HEK293 (cell line): ENCODE measurements at regions not wholly inside any gene's neighbourhood (a gene's known extent, or its start where the extent isn't known, plus 50 kb on each side); places are given as distances from the start of the nearest gene placed in this dataset.

ENCODE experiments used
- CTCF ChIA-PET: fragments of 350-600 bp; formaldehyde crosslinking; extraction: SDS; loops from one replicate; lab custom pipeline; 2021; ENCODE audit warnings: antibody characterized with exemption; lab: Yijun Ruan, JAX
- POLR2A ChIA-PET: fragments of 300-600 bp; formaldehyde crosslinking; extraction: SDS; loops from one replicate; lab custom pipeline; 2020; ENCODE audit warnings: antibody characterized with exemption, inconsistent platforms; lab: Yijun Ruan, JAX
- H3K27ac ChIP-seq: fragments of 200-500 bp; sonication (Bioruptor generic); 2 replicates; pipeline ENCODE4 v1.5.1; 2014; ENCODE audit warnings: low read depth, low read length, control low read depth, inconsistent platforms; ENCODE audit errors: extremely low read depth
- H3K36me3 ChIP-seq, 2 experiments: fragments of 200-500 bp in 1 of 2; sonication (Bioruptor generic) in 1 of 2; 1 replicate in 1 of 2; 2 replicates in 1 of 2; pipeline ENCODE4 v1.5.1; 2014 to 2017; ENCODE audit warnings: inconsistent platforms in 2 of 2, low read length in 2 of 2; ENCODE audit not compliant: control insufficient read depth in 2 of 2, insufficient read depth in 1 of 2
- H3K4me1 ChIP-seq: fragments of 200-500 bp; sonication (Bioruptor generic); 2 replicates; pipeline ENCODE4 v1.5.1; 2014; ENCODE audit warnings: mild to moderate bottlenecking, low read length, inconsistent platforms; ENCODE audit not compliant: control insufficient read depth, insufficient read depth
- H3K4me3 ChIP-seq: 2 replicates; pipeline ENCODE4 v1.5.1; 2011; ENCODE audit warnings: low read depth, mild to moderate bottlenecking, control low read depth, low read length, moderate library complexity
- H3K9me3 ChIP-seq: fragments of 200-500 bp; sonication (Bioruptor generic); 2 replicates; pipeline ENCODE4 v1.5.1; 2014; ENCODE audit warnings: low read depth, low read length, inconsistent platforms; ENCODE audit not compliant: control insufficient read depth, insufficient read depth
- KLF8 ChIP-seq: fragments of 450-650 bp; formaldehyde crosslinking; IDR thresholded peaks from 2 replicates; pipeline ENCODE4 v1.5.1; 2016; ENCODE audit warnings: missing biosample characterization, missing genetic modification characterization
- REPIN1 ChIP-seq: fragments of 450-650 bp; formaldehyde crosslinking; IDR thresholded peaks from 2 replicates; pipeline ENCODE4 v1.5.1; 2017; ENCODE audit warnings: missing biosample characterization, missing genetic modification characterization, low read depth
- TCF7L2 ChIP-seq: IDR thresholded peaks from 2 replicates; pipeline ENCODE4 v1.6.1; 2011; ENCODE audit warnings: low read depth, mild to moderate bottlenecking, inconsistent platforms, low read length, moderate library complexity, borderline replicate concordance
- ZBTB48 ChIP-seq: fragments of 450-650 bp; formaldehyde crosslinking; IDR thresholded peaks from 2 replicates; pipeline ENCODE4 v1.5.1; 2016; ENCODE audit warnings: missing biosample characterization, missing genetic modification characterization
- ZBTB7A ChIP-seq: fragments of 450-650 bp; formaldehyde crosslinking; IDR thresholded peaks from 2 replicates; pipeline ENCODE4 v1.5.1; 2016; ENCODE audit warnings: low read depth, missing biosample characterization, missing genetic modification characterization
- ZEB2 ChIP-seq: fragments of 450-650 bp; formaldehyde crosslinking; IDR thresholded peaks from 2 replicates; pipeline ENCODE4 v1.5.1; 2016; ENCODE audit warnings: missing biosample characterization, missing genetic modification characterization
- ZNF214 ChIP-seq: fragments of 450-650 bp; formaldehyde crosslinking; IDR thresholded peaks from 2 replicates; pipeline ENCODE4 v1.5.1; 2017; ENCODE audit warnings: missing biosample characterization, mild to moderate bottlenecking, missing genetic modification characterization, borderline replicate concordance
- ZNF221 ChIP-seq: fragments of 450-650 bp; formaldehyde crosslinking; IDR thresholded peaks from 2 replicates; pipeline ENCODE4 v1.5.1; 2017; ENCODE audit warnings: missing biosample characterization, missing genetic modification characterization, borderline replicate concordance
- ZNF544 ChIP-seq: fragments of 450-650 bp; formaldehyde crosslinking; IDR thresholded peaks from 2 replicates; pipeline ENCODE4 v1.5.0; 2017; ENCODE audit warnings: missing biosample characterization, missing genetic modification characterization
- ZNF571 ChIP-seq: fragments of 450-650 bp; formaldehyde crosslinking; IDR thresholded peaks from 2 replicates; pipeline ENCODE4 v1.5.0; 2017; ENCODE audit warnings: missing biosample characterization, missing genetic modification characterization
- ZNF596 ChIP-seq: fragments of 450-650 bp; IDR thresholded peaks from 2 replicates; pipeline ENCODE4 v1.5.0; 2018; ENCODE audit warnings: missing biosample characterization, mild to moderate bottlenecking, missing genetic modification characterization, moderate library complexity
- ZNF621 ChIP-seq: fragments of 450-650 bp; formaldehyde crosslinking; IDR thresholded peaks from 2 replicates; pipeline ENCODE4 v1.5.1; 2017; ENCODE audit warnings: missing biosample characterization, missing genetic modification characterization
- ZNF626 ChIP-seq: fragments of 450-650 bp; sonication (Bioruptor Pico); formaldehyde crosslinking; IDR thresholded peaks from 2 replicates; pipeline ENCODE4 v1.5.1; 2018; ENCODE audit warnings: missing biosample characterization, missing genetic modification characterization, inconsistent platforms
- ZNF654 ChIP-seq: fragments of 450-650 bp; formaldehyde crosslinking; IDR thresholded peaks from 2 replicates; pipeline ENCODE4 v1.5.1; 2016; ENCODE audit warnings: low read depth, missing biosample characterization, missing genetic modification characterization
- ZNF664 ChIP-seq: fragments of 450-650 bp; formaldehyde crosslinking; IDR thresholded peaks from 2 replicates; pipeline ENCODE4 v1.5.1; 2016; ENCODE audit warnings: missing biosample characterization, missing genetic modification characterization
- ZNF670 ChIP-seq: fragments of 450-650 bp; formaldehyde crosslinking; IDR thresholded peaks from 2 replicates; pipeline ENCODE4 v1.5.1; 2016; ENCODE audit warnings: missing biosample characterization, missing genetic modification characterization, low read depth
- ZNF677 ChIP-seq: fragments of 450-650 bp; IDR thresholded peaks from 2 replicates; pipeline ENCODE4 v1.5.0; 2018; ENCODE audit warnings: missing biosample characterization, mild to moderate bottlenecking, missing genetic modification characterization, moderate library complexity
- ZNF701 ChIP-seq: fragments of 450-650 bp; formaldehyde crosslinking; IDR thresholded peaks from 2 replicates; pipeline ENCODE4 v1.5.1; 2016; ENCODE audit warnings: missing biosample characterization, missing genetic modification characterization
- ZNF837 ChIP-seq: fragments of 450-650 bp; formaldehyde crosslinking; IDR thresholded peaks from 2 replicates; pipeline ENCODE4 v1.5.1; 2016; ENCODE audit warnings: missing biosample characterization, missing genetic modification characterization
- ZNF843 ChIP-seq: fragments of 450-650 bp; formaldehyde crosslinking; IDR thresholded peaks from 2 replicates; pipeline ENCODE4 v1.5.1; 2016; ENCODE audit warnings: missing biosample characterization, missing genetic modification characterization
- TF ChIP-seq, protein P1 (sequence below): fragments of 450-650 bp; IDR thresholded peaks from 2 replicates; pipeline ENCODE4 v1.5.1; 2018; ENCODE audit warnings: missing biosample characterization, mild to moderate bottlenecking, missing genetic modification characterization
- TF ChIP-seq, protein P2 (sequence below): fragments of 450-650 bp; formaldehyde crosslinking; IDR thresholded peaks from 2 replicates; pipeline ENCODE4 v1.5.1; 2017; ENCODE audit warnings: missing biosample characterization, mild to moderate bottlenecking, missing genetic modification characterization, moderate library complexity
- TF ChIP-seq, protein P3 (sequence below): fragments of 450-650 bp; IDR thresholded peaks from 2 replicates; pipeline ENCODE4 v1.5.1; 2018; ENCODE audit warnings: missing biosample characterization, missing genetic modification characterization
- TF ChIP-seq, protein P4 (sequence below): fragments of 450-650 bp; formaldehyde crosslinking; IDR thresholded peaks from 2 replicates; pipeline ENCODE4 v1.5.1; 2017; ENCODE audit warnings: missing biosample characterization, missing genetic modification characterization
- TF ChIP-seq, protein P5 (sequence below): fragments of 450-650 bp; formaldehyde crosslinking; IDR thresholded peaks from 2 replicates; pipeline ENCODE4 v1.5.1; 2016; ENCODE audit warnings: missing biosample characterization, missing genetic modification characterization
- TF ChIP-seq, protein P6 (sequence below): fragments of 450-650 bp; formaldehyde crosslinking; IDR thresholded peaks from 2 replicates; pipeline ENCODE4 v1.5.1; 2016; ENCODE audit warnings: missing biosample characterization, missing genetic modification characterization

DNA sequence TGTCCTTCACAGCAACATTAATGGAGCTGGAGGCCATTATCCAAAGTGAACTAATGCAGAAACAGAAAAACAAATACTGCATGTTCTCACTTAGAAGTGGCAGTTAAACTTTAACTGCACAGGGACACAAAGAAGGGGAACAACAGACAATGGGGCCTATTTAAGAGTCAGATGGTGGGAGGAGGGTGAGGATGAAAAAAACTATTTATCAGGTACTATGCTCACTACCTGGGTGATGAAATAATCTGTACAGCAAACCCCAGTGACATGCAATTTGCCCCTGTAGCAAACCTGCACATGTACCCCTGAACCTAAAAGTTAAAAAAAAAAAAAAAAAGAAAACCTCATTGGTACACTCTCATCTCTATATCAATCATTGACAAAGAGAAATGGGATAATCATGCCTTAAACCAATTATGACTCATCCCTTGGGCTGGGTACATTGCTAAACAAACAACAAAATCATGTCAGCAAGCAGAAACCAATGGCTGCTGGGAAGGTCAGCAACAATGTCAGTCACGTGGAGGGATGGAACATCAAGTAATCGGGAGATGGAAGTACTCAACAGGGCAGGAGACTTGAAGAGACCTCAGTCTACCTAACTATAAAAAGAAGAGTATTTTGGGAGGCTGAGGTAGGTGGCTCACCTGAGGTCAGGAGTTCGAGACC lies 479.2 kb downstream of the RMST start:
- Histone ChIP-seq H3K27ac (no peak overlapping the region), H3K4me1 (no peaks in the 10 kb centered on the region), H3K4me3 (no peak overlapping the region), H3K9me3 (no peaks in the 10 kb centered on the region), H3K36me3 (no peaks in the 10 kb centered on the region)
- no peak for TF ChIP-seq ZNF596 (tag by site-specific recombination)
- TF ChIP-seq, protein P1, sequence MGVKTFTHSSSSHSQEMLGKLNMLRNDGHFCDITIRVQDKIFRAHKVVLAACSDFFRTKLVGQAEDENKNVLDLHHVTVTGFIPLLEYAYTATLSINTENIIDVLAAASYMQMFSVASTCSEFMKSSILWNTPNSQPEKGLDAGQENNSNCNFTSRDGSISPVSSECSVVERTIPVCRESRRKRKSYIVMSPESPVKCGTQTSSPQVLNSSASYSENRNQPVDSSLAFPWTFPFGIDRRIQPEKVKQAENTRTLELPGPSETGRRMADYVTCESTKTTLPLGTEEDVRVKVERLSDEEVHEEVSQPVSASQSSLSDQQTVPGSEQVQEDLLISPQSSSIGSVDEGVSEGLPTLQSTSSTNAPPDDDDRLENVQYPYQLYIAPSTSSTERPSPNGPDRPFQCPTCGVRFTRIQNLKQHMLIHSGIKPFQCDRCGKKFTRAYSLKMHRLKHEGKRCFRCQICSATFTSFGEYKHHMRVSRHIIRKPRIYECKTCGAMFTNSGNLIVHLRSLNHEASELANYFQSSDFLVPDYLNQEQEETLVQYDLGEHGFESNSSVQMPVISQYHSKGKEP (tag by site-specific recombination) = no peak
- TF ChIP-seq ZNF214 (tag by site-specific recombination) = no peak
- no peak for TF ChIP-seq ZEB2
- TF ChIP-seq ZNF544 = no peak
- TF ChIP-seq ZNF677 (tag by site-specific recombination) = no peak
- no peak for TF ChIP-seq ZNF670 (tag by site-specific recombination)
- TF ChIP-seq ZNF843 = no peak
- TF ChIP-seq TCF7L2 = no peak
- TF ChIP-seq ZNF221 (tag by site-specific recombination) = no peak
- TF ChIP-seq, protein P2, sequence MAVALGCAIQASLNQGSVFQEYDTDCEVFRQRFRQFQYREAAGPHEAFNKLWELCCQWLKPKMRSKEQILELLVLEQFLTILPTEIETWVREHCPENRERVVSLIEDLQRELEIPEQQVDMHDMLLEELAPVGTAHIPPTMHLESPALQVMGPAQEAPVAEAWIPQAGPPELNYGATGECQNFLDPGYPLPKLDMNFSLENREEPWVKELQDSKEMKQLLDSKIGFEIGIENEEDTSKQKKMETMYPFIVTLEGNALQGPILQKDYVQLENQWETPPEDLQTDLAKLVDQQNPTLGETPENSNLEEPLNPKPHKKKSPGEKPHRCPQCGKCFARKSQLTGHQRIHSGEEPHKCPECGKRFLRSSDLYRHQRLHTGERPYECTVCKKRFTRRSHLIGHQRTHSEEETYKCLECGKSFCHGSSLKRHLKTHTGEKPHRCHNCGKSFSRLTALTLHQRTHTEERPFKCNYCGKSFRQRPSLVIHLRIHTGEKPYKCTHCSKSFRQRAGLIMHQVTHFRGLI (tag by site-specific recombination) = no peak
- no peak for TF ChIP-seq ZNF626 (tag by site-specific recombination)
- TF ChIP-seq ZNF621 (tag by site-specific recombination) = no peak
- TF ChIP-seq KLF8 (tag by site-specific recombination) = no peak
- no peak for TF ChIP-seq ZBTB7A (tag by site-specific recombination)
- TF ChIP-seq REPIN1 (tag by site-specific recombination) = no peak
- ChIA-PET POLR2A (no interaction called here), CTCF (no interaction called here)

DNA sequence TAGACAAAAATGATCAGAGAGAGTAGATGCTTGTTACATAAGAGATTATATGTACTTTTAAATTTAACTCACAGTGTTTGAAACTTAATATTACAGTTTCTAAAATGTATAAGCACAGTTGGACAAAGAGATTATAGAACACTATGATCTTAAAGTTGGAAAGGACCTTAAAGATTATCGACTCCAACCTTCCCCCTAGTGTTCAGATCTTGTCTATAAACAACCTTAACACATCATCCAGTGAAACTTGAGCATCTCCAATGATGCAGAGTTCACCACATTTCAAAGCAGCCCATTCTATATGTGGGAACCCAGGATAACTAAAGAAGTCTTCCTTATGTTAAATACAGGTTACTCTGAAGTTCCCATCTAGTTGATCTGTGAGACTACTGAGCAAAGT lies 480.8 kb downstream of the RMST start:
- Histone ChIP-seq H3K27ac (no peak overlapping the region), H3K36me3 (no peaks in the 10 kb centered on the region), H3K9me3 (no peaks in the 10 kb centered on the region), H3K4me1 (no peaks in the 10 kb centered on the region), H3K4me3 (no peak overlapping the region)
- TF ChIP-seq, protein P3, sequence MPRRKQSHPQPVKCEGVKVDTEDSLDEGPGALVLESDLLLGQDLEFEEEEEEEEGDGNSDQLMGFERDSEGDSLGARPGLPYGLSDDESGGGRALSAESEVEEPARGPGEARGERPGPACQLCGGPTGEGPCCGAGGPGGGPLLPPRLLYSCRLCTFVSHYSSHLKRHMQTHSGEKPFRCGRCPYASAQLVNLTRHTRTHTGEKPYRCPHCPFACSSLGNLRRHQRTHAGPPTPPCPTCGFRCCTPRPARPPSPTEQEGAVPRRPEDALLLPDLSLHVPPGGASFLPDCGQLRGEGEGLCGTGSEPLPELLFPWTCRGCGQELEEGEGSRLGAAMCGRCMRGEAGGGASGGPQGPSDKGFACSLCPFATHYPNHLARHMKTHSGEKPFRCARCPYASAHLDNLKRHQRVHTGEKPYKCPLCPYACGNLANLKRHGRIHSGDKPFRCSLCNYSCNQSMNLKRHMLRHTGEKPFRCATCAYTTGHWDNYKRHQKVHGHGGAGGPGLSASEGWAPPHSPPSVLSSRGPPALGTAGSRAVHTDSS (tag by site-specific recombination) = no peak
- no peak for TF ChIP-seq ZNF571 (tag by site-specific recombination)
- no peak for TF ChIP-seq ZNF701
- no peak for TF ChIP-seq ZBTB48 (tag by site-specific recombination)
- no peak for TF ChIP-seq ZNF664
- no peak for TF ChIP-seq ZNF837 (tag by site-specific recombination)
- TF ChIP-seq ZNF654 = no peak
- TF ChIP-seq, protein P4, sequence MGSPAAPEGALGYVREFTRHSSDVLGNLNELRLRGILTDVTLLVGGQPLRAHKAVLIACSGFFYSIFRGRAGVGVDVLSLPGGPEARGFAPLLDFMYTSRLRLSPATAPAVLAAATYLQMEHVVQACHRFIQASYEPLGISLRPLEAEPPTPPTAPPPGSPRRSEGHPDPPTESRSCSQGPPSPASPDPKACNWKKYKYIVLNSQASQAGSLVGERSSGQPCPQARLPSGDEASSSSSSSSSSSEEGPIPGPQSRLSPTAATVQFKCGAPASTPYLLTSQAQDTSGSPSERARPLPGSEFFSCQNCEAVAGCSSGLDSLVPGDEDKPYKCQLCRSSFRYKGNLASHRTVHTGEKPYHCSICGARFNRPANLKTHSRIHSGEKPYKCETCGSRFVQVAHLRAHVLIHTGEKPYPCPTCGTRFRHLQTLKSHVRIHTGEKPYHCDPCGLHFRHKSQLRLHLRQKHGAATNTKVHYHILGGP (tag by site-specific recombination) = no peak
- TF ChIP-seq, protein P5, sequence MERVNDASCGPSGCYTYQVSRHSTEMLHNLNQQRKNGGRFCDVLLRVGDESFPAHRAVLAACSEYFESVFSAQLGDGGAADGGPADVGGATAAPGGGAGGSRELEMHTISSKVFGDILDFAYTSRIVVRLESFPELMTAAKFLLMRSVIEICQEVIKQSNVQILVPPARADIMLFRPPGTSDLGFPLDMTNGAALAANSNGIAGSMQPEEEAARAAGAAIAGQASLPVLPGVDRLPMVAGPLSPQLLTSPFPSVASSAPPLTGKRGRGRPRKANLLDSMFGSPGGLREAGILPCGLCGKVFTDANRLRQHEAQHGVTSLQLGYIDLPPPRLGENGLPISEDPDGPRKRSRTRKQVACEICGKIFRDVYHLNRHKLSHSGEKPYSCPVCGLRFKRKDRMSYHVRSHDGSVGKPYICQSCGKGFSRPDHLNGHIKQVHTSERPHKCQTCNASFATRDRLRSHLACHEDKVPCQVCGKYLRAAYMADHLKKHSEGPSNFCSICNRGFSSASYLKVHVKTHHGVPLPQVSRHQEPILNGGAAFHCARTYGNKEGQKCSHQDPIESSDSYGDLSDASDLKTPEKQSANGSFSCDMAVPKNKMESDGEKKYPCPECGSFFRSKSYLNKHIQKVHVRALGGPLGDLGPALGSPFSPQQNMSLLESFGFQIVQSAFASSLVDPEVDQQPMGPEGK (tag by site-specific recombination) = no peak
- TF ChIP-seq, protein P6, sequence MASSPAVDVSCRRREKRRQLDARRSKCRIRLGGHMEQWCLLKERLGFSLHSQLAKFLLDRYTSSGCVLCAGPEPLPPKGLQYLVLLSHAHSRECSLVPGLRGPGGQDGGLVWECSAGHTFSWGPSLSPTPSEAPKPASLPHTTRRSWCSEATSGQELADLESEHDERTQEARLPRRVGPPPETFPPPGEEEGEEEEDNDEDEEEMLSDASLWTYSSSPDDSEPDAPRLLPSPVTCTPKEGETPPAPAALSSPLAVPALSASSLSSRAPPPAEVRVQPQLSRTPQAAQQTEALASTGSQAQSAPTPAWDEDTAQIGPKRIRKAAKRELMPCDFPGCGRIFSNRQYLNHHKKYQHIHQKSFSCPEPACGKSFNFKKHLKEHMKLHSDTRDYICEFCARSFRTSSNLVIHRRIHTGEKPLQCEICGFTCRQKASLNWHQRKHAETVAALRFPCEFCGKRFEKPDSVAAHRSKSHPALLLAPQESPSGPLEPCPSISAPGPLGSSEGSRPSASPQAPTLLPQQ = no peak
- ChIA-PET POLR2A (no interaction called here), CTCF (interaction anchor here (1.2 kb wide), 1 partner anchor 17 kb away, joined by 3 read pairs; no protein-coding TSS in a partner anchor)
